ENCODE measurements at regions not wholly inside any gene's neighbourhood (a gene's known extent, or its start where the extent isn't known, plus 50 kb on each side); places are given as distances from the start of the nearest gene placed in this dataset.

GRCh38 chr4:114512595-114513295 lies 85.9 kb upstream of the UGT8 start:
- Histone ChIP-seq H3K4me1 (no peaks in the 10 kb centered on the region), H3K4me3 (no peak overlapping the region), H3K27ac (no peak overlapping the region), H3K36me3 (no peaks in the 10 kb centered on the region), H3K27me3 (no peaks in the 10 kb centered on the region), H3K9me3 (no peaks in the 10 kb centered on the region)
- WGBS, 4 donors, result 83 to 87% (median 86%) methylated on average over 3 of the region's 3 CpGs
- TF ChIP-seq POLR2A (IDR thresholded peaks at IDR 0.05), result no peak
- no peak for TF ChIP-seq CTCF (IDR thresholded peaks at IDR 0.05)
- DNase-seq (no peak), ATAC-seq (no peak)
- intact Hi-C loops (cut with DNase I), result no loop called here

GRCh38 chr4:114519368-114519767 lies 79.2 kb upstream of the UGT8 start:
- DNase-seq, result no peak
- intact Hi-C loops (cut with DNase I), result no loop called here
- H3K4me3 ChIP-seq, result no peak overlapping the region
- H3K27me3 ChIP-seq, result no peaks in the 10 kb centered on the region
- H3K4me1 ChIP-seq, result no peaks in the 10 kb centered on the region
- WGBS, 4 donors, result 52 to 58% (median 55%) methylated on average over 2 of the region's 2 CpGs
- no peak overlapping the region for H3K27ac ChIP-seq
- H3K36me3 ChIP-seq, result no peaks in the 10 kb centered on the region
- no peak for ATAC-seq
- peaks cover 0 to 11% (median 0%) of the 10 kb centered on the region in 12 donors for H3K9me3 ChIP-seq
- no peak for TF ChIP-seq POLR2A (IDR thresholded peaks at IDR 0.05)
- no peak for TF ChIP-seq CTCF (IDR thresholded peaks at IDR 0.05)

GRCh38 chr4:114527170-114527569 lies 71.4 kb upstream of the UGT8 start:
- TF ChIP-seq CTCF (IDR thresholded peaks at IDR 0.05) (no peak), POLR2A (IDR thresholded peaks at IDR 0.05) (no peak)
- 52 to 79% (median 63%) methylated on average over 1 of the region's 1 CpG for WGBS, 4 donors

GRCh38 chr4:114527637-114528036 lies 71.0 kb upstream of the UGT8 start:
- ATAC-seq, result no peak
- Histone ChIP-seq H3K36me3 (no peaks in the 10 kb centered on the region), H3K4me3 (no peak overlapping the region), H3K27ac (no peak overlapping the region), H3K4me1 (no peaks in the 10 kb centered on the region), H3K27me3 (peaks cover 0 to 3% (median 0%) of the 10 kb centered on the region in 9 donors), H3K9me3 (peaks cover 0 to 8% (median 0%) of the 10 kb centered on the region in 12 donors)
- intact Hi-C loops (cut with DNase I), result no loop called here
- TF ChIP-seq CTCF (IDR thresholded peaks at IDR 0.05), result no peak
- no peak for TF ChIP-seq POLR2A (IDR thresholded peaks at IDR 0.05)
- DNase-seq, result no peak
- WGBS, 4 donors, result 17 to 24% (median 23%) methylated on average over 2 of the region's 2 CpGs

More at GRCh38 chr4:114527170-114527569, 71.4 kb upstream of the UGT8 start:
- H3K27ac ChIP-seq, result no peak overlapping the region
- intact Hi-C loops (cut with DNase I), result no loop called here
- no peak for DNase-seq
- peaks cover 0 to 11% (median 0%) of the 10 kb centered on the region in 12 donors for H3K9me3 ChIP-seq
- no peak for ATAC-seq
- peaks cover 0 to 3% (median 0%) of the 10 kb centered on the region in 9 donors for H3K27me3 ChIP-seq
- no peak overlapping the region for H3K4me3 ChIP-seq
- H3K36me3 ChIP-seq, result no peaks in the 10 kb centered on the region
- no peaks in the 10 kb centered on the region for H3K4me1 ChIP-seq
